Liver (tissue), 3 donors: ENCODE measurements at regions not wholly inside any gene's neighbourhood (a gene's known extent, or its start where the extent isn't known, plus 50 kb on each side); places are given as distances from the start of the nearest gene placed in this dataset.

Source experiments
- EGR1 ChIP-seq, 2 donors: IDR thresholded peaks; 2 replicates each; pipeline ENCODE4 v1.6.1; 2016 to 2018; ENCODE audit warnings: antibody characterized with exemption in 2 of 2, low read depth in 2 of 2
- FOXA1 ChIP-seq: IDR thresholded peaks from 2 replicates; pipeline ENCODE4 v1.6.1; 2016; ENCODE audit warnings: antibody characterized with exemption
- GABPA ChIP-seq, 2 donors: IDR thresholded peaks in 1 of 2; conservative IDR thresholded peaks in 1 of 2; 2 replicates each; pipeline ENCODE4 v1.6.1; 2016; ENCODE audit warnings: antibody characterized with exemption in 2 of 2, mild to moderate bottlenecking in 1 of 2, moderate library complexity in 1 of 2
- JUND ChIP-seq, 2 donors: IDR thresholded peaks; 2 replicates each; pipeline ENCODE4 v1.6.1; 2016; ENCODE audit warnings: antibody characterized with exemption in 2 of 2
- RAD21 ChIP-seq, 2 donors: IDR thresholded peaks; 2 replicates each; pipeline ENCODE4 v1.6.1; 2016; ENCODE audit warnings: antibody characterized with exemption in 2 of 2, mild to moderate bottlenecking in 2 of 2
- REST ChIP-seq: IDR thresholded peaks from 2 replicates; pipeline ENCODE4 v1.6.1; 2016; ENCODE audit warnings: antibody characterized with exemption, mild to moderate bottlenecking
- RXRA ChIP-seq, 2 donors: IDR thresholded peaks; 2 replicates each; pipeline ENCODE4 v1.6.1; 2017 to 2018; ENCODE audit warnings: antibody characterized with exemption in 2 of 2, mild to moderate bottlenecking in 1 of 2
- SP1 ChIP-seq: IDR thresholded peaks from 2 replicates; pipeline ENCODE4 v1.6.1; 2018; ENCODE audit warnings: antibody characterized with exemption, mild to moderate bottlenecking
- TAF1 ChIP-seq: conservative IDR thresholded peaks from 2 replicates; pipeline ENCODE4 v1.6.1; 2016; ENCODE audit warnings: antibody characterized with exemption, mild to moderate bottlenecking
- YY1 ChIP-seq: IDR thresholded peaks from 2 replicates; pipeline ENCODE4 v1.6.1; 2016; ENCODE audit warnings: antibody characterized with exemption, mild to moderate bottlenecking
- TF ChIP-seq, protein P1 (sequence below): fragments of 150-350 bp; IDR thresholded peaks from 2 replicates; pipeline ENCODE4 v1.5.1; 2017; ENCODE audit warnings: improper control_type of control experiment, low read depth, low read length; ENCODE audit not compliant: missing input control
- TF ChIP-seq, protein P2 (sequence below): IDR thresholded peaks from 2 replicates; pipeline ENCODE4 v1.6.1; 2016; ENCODE audit warnings: antibody characterized with exemption
- TF ChIP-seq, protein P3 (sequence below): IDR thresholded peaks from 2 replicates; pipeline ENCODE4 v1.6.1; 2016; ENCODE audit warnings: antibody characterized with exemption
- donor health status: healthy.
- donor health status: healthy.

DNA sequence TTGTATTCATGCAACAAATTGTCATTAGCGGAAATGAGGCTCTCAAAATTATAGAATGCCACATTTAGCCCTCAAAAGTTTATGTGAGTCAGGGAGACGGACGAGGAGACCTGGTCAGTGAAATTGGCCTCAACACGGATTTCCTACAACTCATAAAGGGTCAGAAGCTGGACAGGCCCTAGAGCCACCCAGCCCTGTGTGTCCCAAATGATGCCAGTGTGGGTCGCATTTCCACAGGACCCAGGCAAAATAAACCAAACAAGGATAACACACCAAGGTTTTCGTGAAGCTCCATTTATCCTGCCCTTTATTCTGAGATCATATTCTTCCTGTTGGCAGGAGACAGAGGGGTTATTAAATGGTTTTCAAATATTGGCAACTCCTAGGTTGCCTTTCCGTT is 72.0 kb upstream of the COL5A1 start:
- TF ChIP-seq, protein P1, sequence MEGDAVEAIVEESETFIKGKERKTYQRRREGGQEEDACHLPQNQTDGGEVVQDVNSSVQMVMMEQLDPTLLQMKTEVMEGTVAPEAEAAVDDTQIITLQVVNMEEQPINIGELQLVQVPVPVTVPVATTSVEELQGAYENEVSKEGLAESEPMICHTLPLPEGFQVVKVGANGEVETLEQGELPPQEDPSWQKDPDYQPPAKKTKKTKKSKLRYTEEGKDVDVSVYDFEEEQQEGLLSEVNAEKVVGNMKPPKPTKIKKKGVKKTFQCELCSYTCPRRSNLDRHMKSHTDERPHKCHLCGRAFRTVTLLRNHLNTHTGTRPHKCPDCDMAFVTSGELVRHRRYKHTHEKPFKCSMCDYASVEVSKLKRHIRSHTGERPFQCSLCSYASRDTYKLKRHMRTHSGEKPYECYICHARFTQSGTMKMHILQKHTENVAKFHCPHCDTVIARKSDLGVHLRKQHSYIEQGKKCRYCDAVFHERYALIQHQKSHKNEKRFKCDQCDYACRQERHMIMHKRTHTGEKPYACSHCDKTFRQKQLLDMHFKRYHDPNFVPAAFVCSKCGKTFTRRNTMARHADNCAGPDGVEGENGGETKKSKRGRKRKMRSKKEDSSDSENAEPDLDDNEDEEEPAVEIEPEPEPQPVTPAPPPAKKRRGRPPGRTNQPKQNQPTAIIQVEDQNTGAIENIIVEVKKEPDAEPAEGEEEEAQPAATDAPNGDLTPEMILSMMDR: no peak
- no peak for TF ChIP-seq EGR1 (IDR thresholded peaks at IDR 0.05; ENCODE audit: low read depth in 2 of 2)
- TF ChIP-seq REST: no peak
- TF ChIP-seq GABPA (IDR thresholded peaks at IDR 0.05 in 1 of 2, conservative IDR thresholded peaks at IDR 0.05 in 1 of 2): no peak
- no peak for TF ChIP-seq SP1
- no peak for TF ChIP-seq RXRA (IDR thresholded peaks at IDR 0.05)
- TF ChIP-seq, protein P2, sequence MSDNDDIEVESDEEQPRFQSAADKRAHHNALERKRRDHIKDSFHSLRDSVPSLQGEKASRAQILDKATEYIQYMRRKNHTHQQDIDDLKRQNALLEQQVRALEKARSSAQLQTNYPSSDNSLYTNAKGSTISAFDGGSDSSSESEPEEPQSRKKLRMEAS: no peak
- no peak for TF ChIP-seq RAD21 (IDR thresholded peaks at IDR 0.05)
- TF ChIP-seq YY1: no peak
- TF ChIP-seq, protein P3, sequence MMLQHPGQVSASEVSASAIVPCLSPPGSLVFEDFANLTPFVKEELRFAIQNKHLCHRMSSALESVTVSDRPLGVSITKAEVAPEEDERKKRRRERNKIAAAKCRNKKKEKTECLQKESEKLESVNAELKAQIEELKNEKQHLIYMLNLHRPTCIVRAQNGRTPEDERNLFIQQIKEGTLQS: no peak
- no peak for TF ChIP-seq JUND (IDR thresholded peaks at IDR 0.05)
- TF ChIP-seq TAF1: no peak
- no peak for TF ChIP-seq FOXA1
